ENCODE measurements at regions not wholly inside any gene's neighbourhood (a gene's known extent, or its start where the extent isn't known, plus 50 kb on each side); places are given as distances from the start of the nearest gene placed in this dataset.
"Not testable (repeated sequence)": the region's sequence is repeated elsewhere in the genome, so short reads cannot be mapped to it uniquely, and the experiment has no call there.

- DNase-seq (ENCODE audit: low read depth in 2 of 2): no peak
Measured at GRCh38 chr4:81600520-81601357, 129.0 kb upstream of the RASGEF1B start.

- no peak for DNase-seq (ENCODE audit: low read depth in 2 of 2)
Measured at GRCh38 chr4:81599742-81600380, 128.2 kb upstream of the RASGEF1B start.

GRCh38 chr4:81595798-81596610 is 124.3 kb upstream of the RASGEF1B start:
- no peak for DNase-seq (ENCODE audit: low read depth in 2 of 2)

GRCh38 chr4:81595287-81595686 is 123.6 kb upstream of the RASGEF1B start:
- DNase-seq (ENCODE audit: low read depth in 2 of 2): no peak

- DNase-seq (ENCODE audit: low read depth in 2 of 2): no peak
Measured at GRCh38 chr4:81594490-81595159, 122.9 kb upstream of the RASGEF1B start.

GRCh38 chr4:81592701-81593100 is 121.0 kb upstream of the RASGEF1B start:
- no peak for DNase-seq (ENCODE audit: low read depth in 2 of 2)

GRCh38 chr4:81590596-81590995 is 118.9 kb upstream of the RASGEF1B start:
- DNase-seq (ENCODE audit: low read depth in 2 of 2): no peak

- DNase-seq (ENCODE audit: low read depth in 2 of 2): no peak
Measured at GRCh38 chr4:81589262-81589661, 117.6 kb upstream of the RASGEF1B start.

GRCh38 chr4:81586706-81587105 is 115.0 kb upstream of the RASGEF1B start:
- no peak for DNase-seq (ENCODE audit: low read depth in 2 of 2)

GRCh38 chr4:81580994-81581374 is 109.3 kb upstream of the RASGEF1B start:
- DNase-seq (ENCODE audit: low read depth in 2 of 2): not testable (repeated sequence)

- DNase-seq (ENCODE audit: low read depth in 2 of 2): no peak
Measured at GRCh38 chr4:81580346-81580993, 108.8 kb upstream of the RASGEF1B start.

- DNase-seq (ENCODE audit: low read depth in 2 of 2): no peak
Measured at GRCh38 chr4:81577392-81577791, 105.7 kb upstream of the RASGEF1B start.

- DNase-seq (ENCODE audit: low read depth in 2 of 2): no peak
Measured at GRCh38 chr4:81574991-81575390, 103.3 kb upstream of the RASGEF1B start.

- DNase-seq (ENCODE audit: low read depth in 2 of 2): no peak
Measured at GRCh38 chr4:81573840-81574239, 102.1 kb upstream of the RASGEF1B start.

GRCh38 chr4:81572402-81572801 is 100.7 kb upstream of the RASGEF1B start:
- DNase-seq (ENCODE audit: low read depth in 2 of 2): no peak

- no peak for DNase-seq (ENCODE audit: low read depth in 2 of 2)
Measured at GRCh38 chr4:81571105-81571504, 99.4 kb upstream of the RASGEF1B start.

GRCh38 chr4:81566161-81566591 is 94.5 kb upstream of the RASGEF1B start:
- DNase-seq (ENCODE audit: low read depth in 2 of 2): no peak

- DNase-seq (ENCODE audit: low read depth in 2 of 2): no peak
Measured at GRCh38 chr4:81565142-81565870, 93.6 kb upstream of the RASGEF1B start.

GRCh38 chr4:81564025-81564424 is 92.3 kb upstream of the RASGEF1B start:
- no peak for DNase-seq (ENCODE audit: low read depth in 2 of 2)

GRCh38 chr4:81562093-81562492 is 90.4 kb upstream of the RASGEF1B start:
- no peak for DNase-seq (ENCODE audit: low read depth in 2 of 2)

- no peak for DNase-seq (ENCODE audit: low read depth in 2 of 2)
Measured at GRCh38 chr4:81557306-81557705, 85.6 kb upstream of the RASGEF1B start.
